GM12873 (cell line): ENCODE measurements at regions not wholly inside any gene's neighbourhood (a gene's known extent, or its start where the extent isn't known, plus 50 kb on each side); places are given as distances from the start of the nearest gene placed in this dataset.

Source experiments
- CTCF ChIP-seq: IDR thresholded peaks from 2 replicates; pipeline ENCODE4 v1.5.1; 2012; ENCODE audit warnings: low read depth, mild to moderate bottlenecking, moderate library complexity, low read length, control low read depth; ENCODE audit not compliant: insufficient read depth; ENCODE audit errors: missing control alignments

- TF ChIP-seq CTCF: no peak
Observed at GRCh38 chr6:155828989-155829388, 373.4 kb upstream of the NOX3 start.

DNA sequence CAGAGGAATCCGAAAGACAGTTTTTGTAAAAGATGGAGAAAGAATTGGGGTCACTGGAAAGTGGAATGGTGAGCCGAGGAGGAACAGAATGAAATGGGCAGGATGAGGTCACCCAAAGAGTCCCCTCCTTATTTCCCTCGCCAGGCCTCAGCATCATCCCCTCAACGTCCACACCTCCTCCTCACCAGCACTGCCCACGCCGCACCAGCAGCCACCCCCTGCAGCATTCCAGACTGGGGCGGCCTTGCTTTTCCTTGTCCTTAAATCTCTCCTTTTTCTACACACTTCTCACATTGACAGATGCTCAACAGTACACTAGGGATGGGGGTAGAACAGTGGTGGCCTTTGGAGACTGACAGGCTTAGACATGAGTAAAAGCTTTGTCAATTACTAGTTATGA, 363.1 kb upstream of the NOX3 start:
- TF ChIP-seq CTCF: no peak

GRCh38 chr6:155813548-155813947, 357.9 kb upstream of the NOX3 start:
- no peak for TF ChIP-seq CTCF

- no peak for TF ChIP-seq CTCF
Observed at GRCh38 chr6:155807243-155807642, 351.6 kb upstream of the NOX3 start.

- no peak for TF ChIP-seq CTCF
Observed at GRCh38 chr6:155801046-155801445, 345.4 kb upstream of the NOX3 start.

GRCh38 chr6:155795173-155795796, 339.6 kb upstream of the NOX3 start:
- TF ChIP-seq CTCF: no peak

GRCh38 chr6:155791891-155792290, 336.3 kb upstream of the NOX3 start:
- no peak for TF ChIP-seq CTCF
